ENCODE measurements at regions not wholly inside any gene's neighbourhood (a gene's known extent, or its start where the extent isn't known, plus 50 kb on each side); places are given as distances from the start of the nearest gene placed in this dataset.

GRCh38 chr17:77843896-77844295 is 114.6 kb upstream of the TNRC6C start:
- H3K27ac ChIP-seq = no peak overlapping the region
- no peaks in the 10 kb centered on the region for H3K9me3 ChIP-seq
- no peaks in the 10 kb centered on the region for H3K27me3 ChIP-seq
- no peak overlapping the region for H3K4me3 ChIP-seq
- H3K36me3 ChIP-seq = no peaks in the 10 kb centered on the region
- 57 to 74% (median 66%) methylated on average over 2 of the region's 2 CpGs for WGBS, 5 donors
- no peak for TF ChIP-seq EP300 (IDR thresholded peaks at IDR 0.05)
- no peak for TF ChIP-seq POLR2A (IDR thresholded peaks at IDR 0.05)
- no peak for TF ChIP-seq POLR2AphosphoS5 (IDR thresholded peaks at IDR 0.05)
- TF ChIP-seq CTCF (IDR thresholded peaks at IDR 0.05) = no peak
- DNase-seq = no peak
- intact Hi-C loops (cut with DNase I; ENCODE audit: low total_unique reads) = no loop called here
- H3K4me1 ChIP-seq = peaks cover 9 to 29% (median 17%) of the 10 kb centered on the region in 4 donors

DNA sequence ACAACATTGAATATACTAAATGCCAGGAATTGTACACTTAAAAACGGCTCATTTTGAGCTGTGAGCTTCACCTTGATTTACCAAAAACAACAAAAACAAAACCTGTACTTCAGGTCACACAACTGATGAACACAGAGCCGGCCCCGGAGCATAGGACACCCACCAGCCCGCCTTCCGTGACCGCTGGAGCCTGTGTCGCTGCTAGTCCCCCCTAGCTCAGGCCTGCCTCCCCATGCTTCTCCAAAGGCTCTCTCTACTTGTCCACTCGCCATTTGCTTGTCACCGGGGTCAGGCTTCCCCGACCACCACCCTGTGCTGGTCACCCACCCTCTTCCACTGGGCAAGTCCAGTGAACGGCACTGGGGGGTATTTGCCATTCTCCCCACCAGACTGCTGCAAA is 113.8 kb upstream of the TNRC6C start:
- no peak for DNase-seq
- intact Hi-C loops (cut with DNase I; ENCODE audit: low total_unique reads) = no loop called here
- TF ChIP-seq CTCF (IDR thresholded peaks at IDR 0.05) (no peak), EP300 (IDR thresholded peaks at IDR 0.05) (no peak), POLR2AphosphoS5 (IDR thresholded peaks at IDR 0.05) (no peak), POLR2A (IDR thresholded peaks at IDR 0.05) (no peak)
- H3K4me1 ChIP-seq = peaks cover 9 to 28% (median 16%) of the 10 kb centered on the region in 4 donors
- WGBS, 5 donors = 85 to 93% (median 87%) methylated on average over 11 of the region's 11 CpGs
- H3K9me3 ChIP-seq = no peaks in the 10 kb centered on the region
- H3K27ac ChIP-seq = no peak overlapping the region
- no peaks in the 10 kb centered on the region for H3K36me3 ChIP-seq
- no peaks in the 10 kb centered on the region for H3K27me3 ChIP-seq
- no peak overlapping the region for H3K4me3 ChIP-seq

GRCh38 chr17:77845541-77846225 is 112.8 kb upstream of the TNRC6C start:
- no peaks in the 10 kb centered on the region for H3K27me3 ChIP-seq
- no peak overlapping the region for H3K27ac ChIP-seq
- peaks cover 0 to 18% (median 7%) of the 10 kb centered on the region in 4 donors for H3K4me1 ChIP-seq
- TF ChIP-seq CTCF (IDR thresholded peaks at IDR 0.05) (no peak), POLR2A (IDR thresholded peaks at IDR 0.05) (no peak), POLR2AphosphoS5 (IDR thresholded peaks at IDR 0.05) (no peak), EP300 (IDR thresholded peaks at IDR 0.05) (no peak)
- no peaks in the 10 kb centered on the region for H3K9me3 ChIP-seq
- no peak overlapping the region for H3K4me3 ChIP-seq
- no peak for DNase-seq
- no peaks in the 10 kb centered on the region for H3K36me3 ChIP-seq
- WGBS, 5 donors = 77 to 87% (median 80%) methylated on average over 10 to 19 of the region's 19 CpGs
- intact Hi-C loops (cut with DNase I; ENCODE audit: low total_unique reads) = no loop called here

DNA sequence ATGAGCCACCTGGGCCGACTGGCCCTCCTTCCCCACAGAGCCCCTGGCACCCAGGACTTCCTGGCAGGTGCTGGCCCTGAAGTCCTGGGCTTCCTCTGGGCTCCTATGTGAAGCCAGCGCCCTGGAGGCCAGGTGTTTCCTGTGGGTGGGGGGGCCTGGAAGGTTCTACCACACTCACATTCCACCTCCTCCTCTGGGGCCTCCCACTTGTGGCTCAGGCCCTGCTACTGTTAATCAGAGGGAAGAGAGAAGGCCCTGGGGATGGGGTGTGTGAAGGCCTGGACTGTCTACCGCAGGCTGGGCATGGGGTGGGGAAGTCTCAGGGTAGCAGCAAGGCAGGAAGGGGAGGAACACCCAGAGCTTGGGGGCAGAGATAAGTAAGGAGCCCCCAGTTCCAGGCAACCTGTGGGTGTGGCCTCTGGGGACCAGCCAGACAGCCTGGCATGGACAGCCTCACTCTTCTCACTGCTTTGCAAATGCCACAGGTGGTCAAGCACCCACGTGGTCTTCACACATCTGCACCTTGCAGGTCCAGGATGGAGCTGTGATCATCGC is 111.9 kb upstream of the TNRC6C start:
- Histone ChIP-seq H3K27ac (no peak overlapping the region), H3K36me3 (no peaks in the 10 kb centered on the region), H3K27me3 (no peaks in the 10 kb centered on the region), H3K4me3 (no peak overlapping the region), H3K4me1 (peaks cover 0 to 15% (median 7%) of the 10 kb centered on the region in 4 donors), H3K9me3 (no peaks in the 10 kb centered on the region)
- intact Hi-C loops (cut with DNase I; ENCODE audit: low total_unique reads) = no loop called here
- DNase-seq = peak in 1 of 2 donors; percentile 24
- TF ChIP-seq CTCF (IDR thresholded peaks at IDR 0.05) (no peak), POLR2AphosphoS5 (IDR thresholded peaks at IDR 0.05) (no peak), EP300 (IDR thresholded peaks at IDR 0.05) (no peak), POLR2A (IDR thresholded peaks at IDR 0.05) (no peak)
- 50 to 74% (median 62%) methylated on average over 5 of the region's 5 CpGs for WGBS, 5 donors

Data from stomach (tissue), 8 donors.